Adrenal gland (tissue), 5 donors: ENCODE measurements at regions not wholly inside any gene's neighbourhood (a gene's known extent, or its start where the extent isn't known, plus 50 kb on each side); places are given as distances from the start of the nearest gene placed in this dataset.

Source experiments
- POLR2A ChIP-seq, 2 donors: fragments of 450-650 bp; IDR thresholded peaks; one replicate each; pipeline ENCODE4 v1.6.1; 2017; ENCODE audit warnings: antibody characterized with exemption in 2 of 2, mild to moderate bottlenecking in 2 of 2, moderate library complexity in 1 of 2
- TF ChIP-seq, protein P1 (sequence below), 6 experiments: fragments of 450-650 bp in 4 of 6; fragments of 200-600 bp in 2 of 6; sonication (generic) in 1 of 6; IDR thresholded peaks; 1 replicate in 5 of 6; 2 replicates in 1 of 6; pipeline versions ENCODE4 v1.5.1 to v1.8.0; 2016 to 2021; ENCODE audit warnings: antibody characterized with exemption in 6 of 6, mild to moderate bottlenecking in 2 of 6, moderate library complexity in 1 of 6
- donor health status: DM: no; HTN: no; CAD: no.

DNA sequence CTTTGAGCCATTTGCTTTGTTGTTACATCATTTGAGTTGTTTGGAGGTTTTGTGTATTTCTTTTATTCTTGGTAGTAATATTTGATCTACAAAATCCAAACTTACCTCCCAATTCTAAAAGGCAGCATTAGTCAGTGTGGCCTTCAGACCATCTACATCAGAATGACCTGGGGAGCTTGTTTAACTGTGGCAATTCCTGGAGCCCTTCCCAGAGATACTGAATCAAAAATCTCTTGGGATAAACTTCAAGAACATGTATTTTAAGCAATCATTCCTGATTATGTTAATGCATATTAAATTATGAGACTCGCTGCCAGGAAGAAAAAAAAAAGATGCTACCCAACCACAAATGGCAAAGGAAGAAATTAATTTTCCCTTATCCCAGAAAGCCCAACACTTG, 268.9 kb upstream of the PDE4D start:
- TF ChIP-seq, protein P1, sequence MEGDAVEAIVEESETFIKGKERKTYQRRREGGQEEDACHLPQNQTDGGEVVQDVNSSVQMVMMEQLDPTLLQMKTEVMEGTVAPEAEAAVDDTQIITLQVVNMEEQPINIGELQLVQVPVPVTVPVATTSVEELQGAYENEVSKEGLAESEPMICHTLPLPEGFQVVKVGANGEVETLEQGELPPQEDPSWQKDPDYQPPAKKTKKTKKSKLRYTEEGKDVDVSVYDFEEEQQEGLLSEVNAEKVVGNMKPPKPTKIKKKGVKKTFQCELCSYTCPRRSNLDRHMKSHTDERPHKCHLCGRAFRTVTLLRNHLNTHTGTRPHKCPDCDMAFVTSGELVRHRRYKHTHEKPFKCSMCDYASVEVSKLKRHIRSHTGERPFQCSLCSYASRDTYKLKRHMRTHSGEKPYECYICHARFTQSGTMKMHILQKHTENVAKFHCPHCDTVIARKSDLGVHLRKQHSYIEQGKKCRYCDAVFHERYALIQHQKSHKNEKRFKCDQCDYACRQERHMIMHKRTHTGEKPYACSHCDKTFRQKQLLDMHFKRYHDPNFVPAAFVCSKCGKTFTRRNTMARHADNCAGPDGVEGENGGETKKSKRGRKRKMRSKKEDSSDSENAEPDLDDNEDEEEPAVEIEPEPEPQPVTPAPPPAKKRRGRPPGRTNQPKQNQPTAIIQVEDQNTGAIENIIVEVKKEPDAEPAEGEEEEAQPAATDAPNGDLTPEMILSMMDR (IDR thresholded peaks at IDR 0.05): no peak
- TF ChIP-seq POLR2A (IDR thresholded peaks at IDR 0.05): no peak
